GM04503 (cell line): ENCODE measurements at regions not wholly inside any gene's neighbourhood (a gene's known extent, or its start where the extent isn't known, plus 50 kb on each side); places are given as distances from the start of the nearest gene placed in this dataset.
A peak's percentile ranks its signal among the peaks of the same experiment; 100 is the strongest.

ENCODE experiments used
- DNase-seq: peaks from one replicate; pipeline ENCODE4 v3.0.0-alpha.2; 2012; ENCODE audit warnings: low read depth

DNA sequence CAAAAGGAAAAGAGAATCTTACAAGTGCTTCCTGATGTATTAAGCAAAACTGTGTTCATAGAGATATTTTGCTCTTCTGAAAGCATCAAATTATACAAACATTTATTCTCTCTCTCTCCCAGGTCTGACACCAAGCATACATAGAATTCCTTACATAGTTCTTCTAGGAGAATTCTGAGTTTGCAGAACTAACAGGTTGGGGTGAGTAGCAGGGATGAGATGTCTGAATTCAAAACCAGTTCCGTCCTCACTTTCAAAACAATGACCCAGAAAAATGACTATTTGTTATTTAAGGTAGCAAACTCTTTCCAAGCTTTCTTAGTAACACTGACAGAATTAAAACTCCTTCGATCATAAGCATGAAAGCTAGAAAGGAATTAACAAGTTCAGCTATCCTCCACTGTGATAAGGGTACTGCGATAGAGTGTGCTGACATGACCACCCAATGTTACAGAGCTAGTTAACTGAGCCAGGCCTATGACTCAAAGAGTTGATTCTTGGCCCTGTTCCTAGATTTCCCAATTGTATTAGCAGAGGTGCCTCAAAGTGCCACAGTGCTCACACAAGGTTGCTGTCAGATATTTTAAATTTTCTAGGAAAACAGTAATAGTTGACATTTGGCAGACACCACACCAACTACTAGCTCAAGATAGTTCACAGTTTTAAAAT is 85.8 kb upstream of the SETBP1 start:
- peak; percentile 51 for DNase-seq

GRCh38 chr18:44597797-44598196 is 82.9 kb upstream of the SETBP1 start:
- no peak for DNase-seq

DNA sequence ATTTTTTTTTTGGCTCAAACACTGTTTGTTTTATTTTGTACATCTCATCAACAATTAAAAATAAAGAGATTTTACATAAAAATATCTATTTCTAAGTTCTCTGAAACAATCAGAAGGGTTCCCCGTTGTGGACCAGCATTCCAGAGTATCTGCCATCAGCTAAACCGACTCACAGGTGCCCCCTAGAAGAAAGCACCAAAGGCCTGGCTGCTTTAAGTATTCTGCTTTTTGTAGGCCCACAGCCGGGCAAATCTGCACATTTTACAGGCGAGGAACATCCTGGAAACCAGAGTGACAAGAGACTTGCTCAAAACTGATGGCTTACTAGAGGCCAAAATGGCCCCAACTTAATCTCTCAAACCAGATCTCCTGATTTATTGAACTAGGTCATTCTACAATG is 82.2 kb upstream of the SETBP1 start:
- DNase-seq, result no peak

DNA sequence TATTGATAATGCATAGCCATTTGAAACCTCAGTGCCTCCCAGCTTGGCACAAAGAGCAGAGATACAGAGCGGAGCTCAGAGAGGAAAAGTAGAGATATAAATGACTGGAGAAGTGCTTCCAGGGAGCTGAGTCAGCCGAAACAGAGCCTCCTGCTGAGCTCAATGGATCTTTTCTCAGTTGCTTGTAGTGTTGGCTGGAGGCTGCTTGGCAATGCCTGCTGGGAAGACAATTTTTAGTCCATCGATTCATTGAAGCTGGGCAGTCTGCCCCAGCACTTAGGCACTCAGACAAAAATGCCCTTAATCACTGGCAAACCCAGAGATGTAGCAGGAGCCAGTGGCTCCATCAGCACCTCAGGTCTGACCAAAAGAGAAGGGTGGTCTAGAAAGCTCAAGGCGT is 81.3 kb upstream of the SETBP1 start:
- no peak for DNase-seq

GRCh38 chr18:44601447-44601846 is 79.2 kb upstream of the SETBP1 start:
- peak; percentile 75 for DNase-seq

DNA sequence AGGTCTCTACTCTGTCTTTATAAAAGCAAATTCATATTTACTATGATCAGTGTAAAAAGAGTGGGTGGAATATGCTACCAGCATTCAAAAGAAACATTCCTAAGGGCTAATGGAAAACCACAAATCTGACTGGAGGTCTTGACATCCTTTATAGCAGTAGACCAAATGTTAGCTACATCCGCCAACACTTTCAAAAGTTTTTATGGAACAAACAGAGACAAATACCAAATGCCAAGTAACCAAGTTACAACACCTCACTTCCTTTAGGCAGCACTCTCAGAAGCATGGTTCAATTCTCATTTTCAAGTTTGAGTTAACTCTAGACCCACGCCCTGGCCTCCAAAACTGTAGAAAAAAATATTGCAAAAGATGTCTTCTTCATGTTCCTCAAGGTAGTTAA is 78.3 kb upstream of the SETBP1 start:
- DNase-seq, result no peak

GRCh38 chr18:44602845-44603244 is 77.8 kb upstream of the SETBP1 start:
- DNase-seq, result no peak

GRCh38 chr18:44609181-44609941 is 71.3 kb upstream of the SETBP1 start:
- no peak for DNase-seq

DNA sequence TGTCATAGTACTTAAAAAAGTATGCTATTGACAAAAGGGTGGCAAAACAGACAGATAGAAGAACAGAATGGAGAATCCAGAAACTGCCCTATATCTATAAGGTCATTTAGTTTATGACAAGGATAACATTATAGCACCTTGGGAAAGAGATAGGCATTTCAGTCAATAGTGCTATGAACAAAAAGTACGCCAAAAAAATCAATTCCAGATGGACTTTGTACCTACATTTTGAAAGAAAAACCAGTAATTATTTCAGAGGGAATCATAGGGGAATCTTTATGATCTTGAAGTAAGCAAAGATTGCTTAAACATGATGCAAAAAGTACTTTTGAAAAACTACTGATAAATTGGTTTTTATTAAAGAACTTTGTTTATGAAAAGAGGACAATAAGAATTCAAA is 59.9 kb upstream of the SETBP1 start:
- no peak for DNase-seq

DNA sequence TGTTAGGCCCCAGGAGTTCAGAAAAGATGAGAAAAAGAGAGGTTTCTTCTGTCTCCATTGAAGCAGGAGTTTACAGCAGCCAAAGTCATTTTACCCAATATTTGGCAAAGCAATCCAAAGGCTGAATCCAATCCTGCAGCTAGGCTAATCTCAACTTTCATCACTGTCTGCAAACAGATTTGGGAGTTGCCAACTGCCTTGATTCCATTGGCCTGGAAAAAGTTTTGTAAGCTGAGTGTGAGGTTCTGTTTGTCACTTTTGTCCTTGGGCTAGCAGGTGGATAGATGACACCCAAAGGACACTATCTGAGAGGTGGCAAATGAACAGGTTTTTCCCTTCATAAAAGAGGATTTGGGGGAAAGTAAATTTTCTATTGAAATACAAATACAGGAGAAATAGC is 56.6 kb upstream of the SETBP1 start:
- DNase-seq, result no peak

- no peak for DNase-seq
Observed at GRCh38 chr18:44625386-44625785, 55.3 kb upstream of the SETBP1 start.

- no peak for DNase-seq
Observed at GRCh38 chr18:44626236-44626635, 54.5 kb upstream of the SETBP1 start.

- DNase-seq, result no peak
Observed at GRCh38 chr18:44626807-44627206, 53.9 kb upstream of the SETBP1 start.

- DNase-seq, result peak; percentile 42
Observed at GRCh38 chr18:44627280-44627679, 53.4 kb upstream of the SETBP1 start.

DNA sequence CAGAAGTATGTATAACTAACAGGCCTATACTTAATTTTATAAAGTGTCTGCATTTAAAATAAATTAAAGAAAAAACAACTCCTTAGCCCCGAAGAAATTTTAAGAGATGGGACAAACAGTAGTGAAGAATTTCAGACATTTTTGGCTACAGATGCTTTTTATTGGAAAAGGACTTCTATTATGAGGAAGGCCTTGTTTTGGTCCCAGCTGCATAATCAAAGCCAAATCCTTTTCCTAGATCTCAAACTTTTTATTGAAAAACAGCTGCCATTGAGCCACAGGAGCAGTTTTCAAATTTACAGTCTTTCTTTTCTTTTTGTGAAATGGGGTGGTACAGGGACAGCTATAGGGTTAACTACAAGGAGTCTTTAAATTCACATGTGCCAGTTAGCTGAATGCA is 51.3 kb upstream of the SETBP1 start:
- no peak for DNase-seq

DNA sequence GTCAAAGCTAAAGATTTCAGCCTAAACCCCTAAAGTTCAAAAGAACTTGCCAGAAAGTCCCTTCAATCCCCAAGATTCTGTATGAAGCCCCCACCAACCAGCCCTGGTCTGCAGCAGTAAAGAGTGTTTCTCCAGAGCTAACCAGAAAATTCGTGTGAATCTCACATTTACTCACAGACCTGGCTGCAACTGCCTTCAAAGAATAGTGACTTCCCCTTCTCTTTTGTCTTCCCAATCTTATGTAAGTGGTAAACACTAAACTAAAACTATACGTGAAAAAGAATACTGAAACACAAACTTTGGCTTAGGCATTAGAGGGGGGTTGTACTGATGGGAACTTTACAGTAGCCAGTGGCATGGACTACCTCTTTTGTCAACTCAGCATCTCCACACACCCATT is 50.6 kb upstream of the SETBP1 start:
- no peak for DNase-seq
